NCI-H524 treated with DMSO at 0.1 percent for 48 hours (cell line): ENCODE measurements at regions not wholly inside any gene's neighbourhood (a gene's known extent, or its start where the extent isn't known, plus 50 kb on each side); places are given as distances from the start of the nearest gene placed in this dataset.
"Not testable (repeated sequence)": the region's sequence is repeated elsewhere in the genome, so short reads cannot be mapped to it uniquely, and the experiment has no call there.

Experiments used
- DNase-seq: peaks from one replicate; lab custom pipeline; 2025; lab: John Stamatoyannopoulos, UW

DNA sequence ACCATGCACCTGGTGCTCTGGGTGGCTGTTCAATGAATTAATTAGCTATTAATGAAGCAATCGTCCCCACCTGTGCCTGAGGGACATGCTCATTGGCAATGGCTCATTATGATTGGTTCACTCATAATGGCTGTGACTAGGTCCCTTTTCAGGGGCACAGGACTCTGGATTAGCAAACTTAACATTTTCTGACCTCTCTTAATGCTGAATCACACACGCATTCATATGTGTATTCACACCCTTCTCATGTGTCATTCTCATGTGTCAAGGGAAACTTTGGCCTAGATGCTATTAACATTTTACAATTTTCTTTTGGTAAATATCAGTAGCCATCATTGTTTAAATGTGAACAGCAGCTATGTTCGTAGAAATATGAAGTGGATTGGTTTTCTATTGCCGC, 98.9 kb upstream of the PMAIP1 start:
- no peak for DNase-seq

DNA sequence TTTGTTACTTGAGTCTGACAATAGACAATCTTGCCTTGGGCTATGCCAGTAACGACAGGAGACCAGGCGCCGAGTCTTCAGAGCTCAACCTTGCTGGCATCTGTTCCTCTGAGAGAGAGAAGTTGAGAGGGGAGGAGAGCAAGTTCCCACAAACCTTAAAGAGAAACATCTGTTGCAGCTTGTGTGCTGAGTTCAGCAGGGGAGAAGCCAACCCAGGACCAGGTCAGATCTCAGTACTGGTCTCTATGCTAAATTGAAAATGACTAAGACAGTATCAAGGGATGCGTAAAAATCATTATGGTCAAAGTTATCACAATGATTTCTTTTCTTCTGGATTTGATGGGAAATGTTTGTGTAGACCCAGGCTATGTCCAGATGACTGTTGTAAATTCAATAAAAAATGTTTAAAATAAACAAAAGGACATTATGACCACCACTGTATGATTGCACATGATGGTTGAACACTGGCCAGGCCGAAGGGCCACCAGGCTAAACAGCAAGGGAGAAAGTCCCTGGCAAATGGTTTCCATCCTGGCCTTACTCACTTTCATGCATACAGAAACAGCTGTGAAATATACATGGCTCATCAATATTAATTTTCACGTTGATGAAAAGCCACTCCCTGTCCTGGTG, 100.3 kb upstream of the PMAIP1 start:
- no peak for DNase-seq

DNA sequence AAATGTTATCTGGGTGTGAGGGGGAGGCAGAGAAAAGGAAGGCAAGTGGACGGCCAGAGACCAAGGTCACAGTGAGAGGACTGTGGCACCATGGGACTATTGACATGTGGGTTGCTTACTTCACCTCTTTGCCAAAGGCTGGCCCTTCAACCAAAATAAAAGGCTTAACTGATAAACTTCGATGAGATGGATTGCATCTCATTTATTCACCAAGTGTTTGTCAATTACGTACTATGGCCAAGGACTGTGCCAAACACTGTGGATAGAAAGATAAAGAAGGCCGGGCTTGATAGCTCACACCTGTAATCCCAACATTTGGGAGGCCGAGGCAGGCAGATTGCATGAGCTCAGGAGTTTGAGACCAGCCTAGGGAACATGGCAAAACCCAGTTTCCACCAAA, 98.7 kb upstream of the CCBE1 start:
- DNase-seq = no peak

DNA sequence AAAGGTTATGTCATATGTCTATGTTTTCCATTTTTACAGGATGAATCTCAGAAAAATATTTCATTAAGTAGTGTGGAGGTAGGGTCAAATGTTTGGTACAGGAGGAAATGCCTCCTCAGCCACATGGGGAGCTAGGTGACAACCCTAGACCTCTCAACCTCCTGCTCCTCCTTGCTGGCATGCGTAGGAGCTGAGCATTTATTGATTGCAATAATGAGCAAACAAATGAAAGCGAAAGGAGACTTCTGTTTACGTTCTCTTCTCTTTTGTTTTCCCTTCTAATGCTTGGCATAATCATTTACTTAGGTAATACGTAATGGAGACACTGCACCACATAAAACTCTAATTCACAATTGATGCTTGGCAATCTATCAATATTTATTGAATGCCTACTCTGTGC, 95.1 kb upstream of the CCBE1 start:
- no peak for DNase-seq

DNA sequence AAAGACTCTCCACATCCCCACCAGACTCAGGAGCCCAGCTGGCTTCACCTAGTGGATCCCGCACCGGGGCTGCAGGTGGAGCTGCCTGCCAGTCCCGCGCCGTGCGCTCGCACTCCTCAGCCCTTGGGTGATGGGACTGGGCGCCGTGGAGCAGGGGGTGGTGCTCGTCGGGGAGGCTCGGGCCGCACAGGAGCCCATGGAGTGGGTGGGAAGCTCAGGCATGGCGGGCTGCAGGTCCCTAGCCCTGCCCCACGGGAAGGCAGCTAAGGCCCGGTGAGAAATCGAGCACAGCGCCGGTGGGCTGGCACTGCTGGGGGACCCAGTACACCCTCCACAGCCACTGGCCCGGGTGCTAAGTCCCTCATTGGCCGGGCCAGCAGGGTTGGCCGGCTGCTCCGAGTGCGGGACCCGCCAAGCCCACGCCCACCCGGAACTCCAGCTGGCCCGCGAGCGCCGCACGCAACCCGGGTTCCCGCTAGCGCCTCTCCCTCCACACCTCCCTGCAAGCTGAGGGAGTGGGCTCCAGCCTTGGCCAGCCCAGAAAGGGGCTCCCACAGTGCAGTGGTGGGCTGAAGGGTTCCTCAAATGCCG, 93.2 kb upstream of the CCBE1 start:
- DNase-seq = not testable (repeated sequence)

DNA sequence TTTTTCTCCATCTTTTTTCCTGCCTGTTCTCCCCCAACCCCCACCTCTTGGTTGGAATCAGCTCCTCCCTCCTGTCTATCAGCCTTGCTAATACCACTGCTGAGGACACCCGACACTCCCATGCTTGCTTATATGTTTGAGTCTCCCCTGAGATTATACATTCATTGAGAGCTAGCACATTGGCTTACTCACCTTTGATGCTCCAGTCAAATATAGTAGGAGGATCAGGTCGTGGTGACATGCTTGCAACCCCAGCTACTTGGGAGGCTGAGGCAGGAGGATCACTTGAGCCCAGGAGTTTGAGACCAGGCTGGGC, 91.5 kb upstream of the CCBE1 start:
- DNase-seq = no peak

DNA sequence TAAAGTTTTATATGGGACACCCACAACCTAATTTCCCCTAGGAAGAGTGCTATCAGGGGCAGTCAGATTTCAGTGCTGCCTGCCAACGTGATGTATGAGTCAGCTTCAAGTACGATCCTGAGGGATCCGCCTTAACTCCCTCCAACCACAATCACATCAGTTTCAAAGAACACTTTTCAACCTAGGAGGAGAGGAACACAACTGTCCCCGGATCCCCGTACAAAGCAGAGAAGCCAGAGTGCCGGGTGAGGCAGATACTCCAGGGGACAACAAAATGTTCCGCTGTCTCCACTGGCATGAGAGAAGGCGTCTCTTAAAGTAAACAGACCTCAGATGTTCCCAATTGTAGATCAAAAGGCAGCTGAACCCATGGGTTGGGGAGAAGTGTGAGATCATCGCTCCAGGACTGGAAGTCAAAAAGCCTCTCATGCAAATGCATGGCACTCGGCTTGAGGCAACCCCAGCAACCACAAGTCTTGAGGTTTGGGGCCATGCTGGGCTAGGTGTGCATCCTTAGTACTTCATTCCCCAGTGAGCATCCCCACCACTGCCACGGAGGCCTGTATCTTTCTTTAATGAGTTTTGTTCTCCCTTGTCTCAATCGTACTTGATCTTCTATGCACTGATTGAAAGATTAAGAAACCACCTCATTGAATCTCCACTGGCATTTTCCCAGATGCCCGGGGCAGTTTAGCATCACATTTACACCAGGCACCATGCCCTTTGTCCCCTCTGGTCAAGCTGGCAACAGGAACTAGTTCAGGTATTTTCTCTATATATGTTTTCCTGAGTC, 91.0 kb upstream of the CCBE1 start:
- DNase-seq = no peak

DNA sequence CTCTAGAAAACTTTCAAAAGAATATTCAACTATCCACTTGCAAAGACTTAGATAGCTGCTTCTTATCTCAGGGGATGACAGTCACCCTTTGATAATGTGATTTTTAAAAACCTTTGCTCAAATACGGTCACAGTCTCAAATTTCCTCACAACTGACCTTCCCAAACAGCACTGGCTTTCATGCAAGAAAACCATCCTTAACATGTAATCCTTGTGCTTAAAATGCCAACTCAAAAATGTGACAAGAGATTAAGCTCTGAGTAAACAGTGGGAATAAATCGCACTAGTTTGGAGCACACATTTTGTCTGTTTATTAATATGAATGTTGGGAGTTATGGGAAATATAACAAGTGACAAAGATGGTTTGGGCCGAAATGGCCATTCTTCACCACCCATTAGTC, 87.5 kb upstream of the CCBE1 start:
- no peak for DNase-seq

DNA sequence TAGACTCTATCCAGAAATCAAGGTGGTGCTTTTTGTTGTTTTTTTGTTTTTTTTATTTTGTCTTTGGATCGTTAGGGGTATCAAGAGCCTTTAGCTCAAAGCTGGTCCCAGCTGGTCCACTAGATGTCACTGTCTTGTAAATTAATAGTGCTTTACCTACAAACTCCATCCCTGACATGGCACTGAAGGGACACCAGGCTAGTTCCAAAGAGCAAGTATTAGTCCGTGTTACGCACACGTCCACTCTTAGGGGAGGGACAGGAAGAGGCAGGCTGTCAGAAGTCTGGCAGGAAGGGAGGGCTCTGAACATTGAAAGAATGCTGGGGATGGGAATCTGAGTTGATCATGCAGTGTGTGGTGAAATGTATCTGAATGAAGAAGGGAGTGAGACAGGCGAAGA, 85.9 kb upstream of the CCBE1 start:
- no peak for DNase-seq

DNA sequence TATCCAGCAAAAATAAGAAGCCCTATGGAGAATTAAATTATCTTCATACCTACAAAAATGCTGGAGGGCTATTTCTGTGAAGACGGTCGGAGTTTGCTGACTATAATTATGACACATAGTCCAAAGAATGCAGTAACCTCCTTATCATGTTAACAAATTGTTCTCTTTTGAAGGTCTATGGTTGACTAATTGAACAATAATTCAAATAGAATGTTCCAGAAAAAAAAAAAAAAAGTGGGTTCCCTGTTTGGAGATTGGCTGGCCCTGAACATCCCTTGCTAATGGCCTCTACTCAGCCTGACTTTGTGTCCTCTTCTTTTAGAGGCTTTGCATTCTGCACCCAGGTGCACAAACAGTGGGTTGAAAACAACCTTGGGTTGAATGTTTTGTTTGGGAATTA, 82.8 kb upstream of the CCBE1 start:
- DNase-seq = no peak

DNA sequence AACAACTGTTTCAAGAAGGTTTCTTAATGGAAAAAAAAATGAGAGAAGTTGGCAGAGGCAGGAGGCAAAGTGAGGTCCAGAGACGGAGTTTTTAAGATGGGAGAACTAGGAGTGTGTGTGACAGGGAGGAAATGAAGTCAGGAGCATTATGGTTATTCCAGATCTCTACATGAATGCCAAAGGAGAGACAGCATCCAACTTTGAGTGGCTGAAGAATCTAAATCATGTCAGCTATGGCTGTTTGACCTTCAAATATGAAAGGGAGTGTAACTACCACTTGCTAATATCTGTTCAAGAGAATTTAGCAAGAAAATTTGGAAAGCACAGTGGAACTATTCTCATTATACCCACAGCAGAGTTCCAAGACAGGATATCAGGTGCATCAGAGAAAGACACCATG, 81.2 kb upstream of the CCBE1 start:
- DNase-seq = no peak

DNA sequence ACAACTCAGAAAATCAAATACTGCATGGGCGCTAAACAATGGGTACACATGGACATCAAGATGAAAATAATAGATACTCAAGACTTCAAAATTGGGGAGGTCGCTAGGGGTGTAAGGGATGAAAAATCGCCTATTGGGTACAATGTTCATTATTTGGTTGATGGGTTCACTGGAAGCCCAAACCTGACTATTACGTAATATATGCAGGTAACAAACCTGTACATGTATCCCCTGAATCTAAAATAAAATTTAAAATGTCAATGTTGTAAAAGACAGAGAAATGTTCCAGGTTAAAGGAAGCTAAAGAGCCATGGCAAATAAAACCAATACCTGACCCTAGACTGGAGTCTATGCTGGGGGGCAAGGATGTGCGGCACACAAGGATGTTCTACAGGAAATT, 80.4 kb upstream of the CCBE1 start:
- DNase-seq = no peak

DNA sequence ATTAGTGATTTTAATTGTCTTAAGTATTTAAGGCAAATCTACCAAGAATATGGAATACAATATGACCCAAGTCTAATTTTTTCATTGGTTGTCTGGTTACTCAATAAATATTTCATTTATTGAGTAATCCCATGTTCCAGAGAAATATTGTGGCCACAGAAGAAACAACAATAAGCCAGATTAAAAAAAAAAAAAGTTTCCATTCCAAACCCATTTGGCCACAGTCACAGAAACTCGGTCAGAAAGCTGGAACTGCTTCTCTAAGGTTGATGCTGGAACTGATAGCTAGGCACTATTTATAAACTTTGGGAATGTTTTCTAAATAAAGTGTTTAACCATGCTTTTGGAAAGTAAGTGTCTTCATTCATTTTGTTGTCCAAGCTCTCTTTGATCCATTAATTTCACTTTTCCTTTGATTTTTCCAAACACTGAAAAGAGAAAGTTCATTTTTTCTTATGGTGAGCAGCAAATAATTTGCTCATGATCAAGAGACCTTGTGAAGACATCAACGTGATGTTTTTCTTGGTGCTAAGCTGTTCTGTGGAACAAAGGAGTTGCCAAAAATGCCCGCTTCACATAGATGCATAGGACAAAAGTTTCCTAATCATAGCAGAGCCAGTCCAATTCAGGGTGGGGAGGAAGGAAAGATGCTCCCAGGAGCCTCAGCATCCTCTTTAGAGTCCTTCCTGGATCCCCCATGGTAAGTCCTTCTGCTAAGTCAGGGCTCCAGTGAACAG, 72.1 kb upstream of the CCBE1 start:
- no peak for DNase-seq

DNA sequence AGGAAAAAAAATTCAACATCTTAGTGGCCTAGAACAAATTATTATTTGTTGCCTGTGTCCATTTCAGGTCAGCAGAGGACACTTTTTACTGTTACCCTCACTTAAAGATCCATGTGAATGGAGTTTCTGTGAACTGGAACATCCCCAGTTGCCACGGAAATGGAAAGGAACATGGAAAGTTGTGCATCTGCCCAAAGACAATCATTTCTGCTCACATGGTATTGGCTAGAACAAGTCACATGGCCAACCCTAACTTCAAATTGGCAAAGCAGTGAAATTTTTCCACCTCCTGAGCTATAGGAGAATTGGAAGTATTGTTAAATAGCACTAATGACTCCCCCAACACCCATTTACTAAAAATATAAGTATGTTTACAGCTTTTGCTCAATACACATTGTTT, 71.2 kb upstream of the CCBE1 start:
- no peak for DNase-seq

DNA sequence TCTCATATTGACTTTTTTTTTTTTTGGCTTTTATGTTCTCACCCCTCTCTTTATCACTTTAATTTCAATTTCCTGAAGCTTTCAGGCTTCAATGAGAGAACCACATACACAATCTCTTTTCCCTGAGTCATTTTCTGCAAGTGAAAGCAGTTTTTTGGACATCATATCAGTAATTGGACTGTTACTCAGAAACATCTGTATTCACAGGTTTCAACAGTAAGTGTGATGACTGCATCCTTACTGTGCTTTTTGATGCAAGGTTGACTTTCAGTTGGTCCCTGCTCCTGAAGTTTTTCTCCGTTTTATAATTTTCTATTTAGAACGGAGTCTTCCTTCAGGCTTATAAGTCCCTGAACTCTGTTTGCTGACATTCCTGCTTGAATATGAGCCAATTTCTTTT, 70.5 kb upstream of the CCBE1 start:
- no peak for DNase-seq

DNA sequence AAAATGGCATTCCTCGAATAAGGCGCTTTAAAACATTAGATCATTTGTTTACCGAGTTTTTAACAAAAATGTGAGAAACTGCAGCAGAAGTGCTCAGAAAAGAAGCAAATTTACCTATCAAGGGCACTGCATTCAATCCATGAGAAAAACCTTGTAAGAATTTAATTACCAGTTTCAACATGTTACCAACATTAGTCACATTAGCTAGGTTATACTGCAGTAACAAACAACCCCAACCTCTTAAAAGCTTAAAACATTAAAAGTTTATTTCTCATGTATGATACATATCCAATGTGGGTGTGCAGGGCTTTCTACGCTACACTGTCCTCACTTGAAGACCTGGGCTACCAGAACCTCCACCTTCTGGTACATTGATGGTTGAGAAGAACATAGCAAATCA, 68.1 kb upstream of the CCBE1 start:
- no peak for DNase-seq

DNA sequence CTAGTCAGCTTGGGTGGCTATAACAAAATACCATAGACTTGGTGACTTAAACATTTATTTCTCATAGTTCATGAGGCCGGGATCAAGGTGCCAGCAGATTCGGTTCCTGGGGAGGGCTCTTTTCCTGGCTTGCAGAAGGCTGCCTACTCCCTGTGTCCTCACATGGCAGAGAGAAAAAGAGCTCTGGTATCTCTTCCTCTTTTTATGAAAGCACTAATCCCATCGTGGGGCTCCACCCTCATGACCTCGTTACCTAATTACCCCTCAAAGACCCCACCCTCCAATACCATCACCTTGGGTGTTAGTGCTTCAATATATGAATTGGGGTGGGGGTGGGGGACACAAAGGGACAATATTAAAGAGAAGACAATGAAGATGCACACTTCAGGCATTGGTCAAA, 67.1 kb upstream of the CCBE1 start:
- DNase-seq = no peak

DNA sequence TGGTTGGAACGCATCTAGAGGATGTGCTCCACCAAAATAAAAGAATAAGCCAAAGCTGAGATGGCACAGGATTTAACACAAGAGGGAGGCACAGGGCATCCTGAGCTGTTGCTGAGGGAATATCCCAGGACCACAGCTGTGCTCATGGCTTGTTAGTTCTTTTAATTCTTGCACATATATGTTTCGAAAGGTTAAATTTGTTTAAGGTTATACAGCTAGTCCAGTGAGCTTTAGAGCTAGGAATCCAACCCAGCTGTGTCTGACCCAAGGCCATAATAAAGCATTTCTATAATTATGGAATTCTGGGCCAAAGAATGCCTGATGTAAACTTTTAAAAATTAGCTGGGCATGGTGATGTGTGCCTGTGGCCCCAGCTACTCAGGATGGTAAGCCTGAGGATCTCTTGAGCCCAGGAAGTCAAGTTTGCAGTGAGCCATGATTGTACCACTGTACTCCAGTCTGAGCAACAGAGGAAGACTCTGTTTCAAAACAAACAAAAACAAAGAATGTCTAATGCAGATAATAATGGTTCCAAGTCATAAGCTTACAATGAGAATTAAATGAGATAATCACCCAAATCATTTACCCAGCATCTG, 66.4 kb upstream of the CCBE1 start:
- DNase-seq = no peak

DNA sequence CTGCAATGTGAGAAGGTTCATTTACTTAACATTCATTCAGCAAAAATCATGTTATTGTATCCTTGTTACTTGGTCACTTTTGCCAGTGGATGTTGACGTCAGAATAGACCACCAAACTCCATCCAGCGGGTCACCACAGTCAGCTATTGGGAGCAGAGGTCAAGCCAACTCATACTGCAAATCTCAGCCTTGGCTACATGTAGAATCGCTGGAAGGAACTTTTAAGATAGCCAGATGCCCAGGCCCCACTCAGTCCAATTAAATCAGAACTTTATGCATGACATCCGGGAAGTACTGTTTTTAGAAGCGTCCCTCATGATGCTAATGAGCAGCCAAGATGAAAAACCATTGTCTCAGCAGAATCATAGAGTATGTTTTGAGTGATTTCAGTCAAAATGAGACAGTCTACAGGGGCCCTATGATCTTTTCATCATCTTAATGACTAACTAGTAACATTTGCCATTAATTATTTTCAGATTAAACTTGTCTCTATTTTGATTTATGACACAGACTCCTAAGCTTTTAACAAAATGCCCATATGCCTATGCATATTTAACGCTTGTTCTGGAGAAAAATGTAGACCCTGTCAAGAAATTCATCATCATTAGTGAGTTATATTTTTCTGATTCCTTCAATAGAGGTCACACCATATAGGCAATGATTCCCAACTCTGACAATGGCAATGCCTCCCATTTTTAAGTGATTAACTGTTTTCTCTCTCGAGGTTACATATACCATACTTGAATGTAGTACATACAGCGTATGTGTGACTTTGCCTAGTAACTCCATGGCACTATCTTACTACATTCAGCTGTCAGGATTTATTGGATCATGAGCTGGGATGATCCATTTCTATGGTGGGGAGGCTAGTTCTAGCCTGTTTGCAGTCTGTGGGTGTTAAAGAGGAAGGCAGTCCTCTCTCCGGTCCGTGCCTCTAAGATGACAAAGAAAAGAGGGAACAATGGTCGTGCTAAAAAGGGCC, 63.7 kb upstream of the CCBE1 start:
- DNase-seq = no peak

DNA sequence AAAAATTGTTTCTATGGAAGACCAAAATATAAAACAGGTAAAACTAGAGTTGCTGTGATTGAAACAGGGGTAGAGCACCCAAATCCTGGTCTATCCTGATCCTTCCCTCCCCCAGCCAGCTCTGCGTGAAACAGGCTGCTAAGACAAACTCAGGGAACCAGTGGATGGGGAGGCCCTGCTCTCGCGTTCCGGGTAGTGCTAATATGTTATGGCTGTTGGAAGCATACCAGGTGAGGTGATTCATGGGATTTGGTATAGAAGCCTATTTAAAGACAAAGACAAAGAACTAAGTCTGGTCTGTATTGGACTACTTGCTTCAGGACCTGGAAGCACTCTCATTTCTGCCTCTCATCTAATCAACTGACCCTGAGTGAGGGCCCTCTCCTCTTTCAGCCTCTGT, 63.0 kb upstream of the CCBE1 start:
- no peak for DNase-seq

DNA sequence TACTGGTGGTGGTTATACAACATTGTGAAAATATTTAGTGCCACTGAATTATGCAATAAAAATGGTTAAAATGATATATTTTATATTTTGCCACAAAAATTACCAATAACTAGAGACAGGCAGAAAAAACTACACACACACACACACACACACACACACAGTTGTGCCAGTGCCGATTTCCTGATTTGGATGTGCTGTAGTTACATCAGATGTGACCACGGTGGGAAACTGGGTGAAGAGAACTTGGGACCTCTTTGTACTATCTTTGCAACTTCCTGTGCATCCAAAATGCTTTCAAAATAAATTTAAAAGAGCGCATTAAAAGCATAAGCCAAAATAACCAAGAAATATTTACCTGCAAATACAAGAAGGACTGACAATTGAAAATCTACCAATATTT, 61.6 kb upstream of the CCBE1 start:
- DNase-seq = no peak

DNA sequence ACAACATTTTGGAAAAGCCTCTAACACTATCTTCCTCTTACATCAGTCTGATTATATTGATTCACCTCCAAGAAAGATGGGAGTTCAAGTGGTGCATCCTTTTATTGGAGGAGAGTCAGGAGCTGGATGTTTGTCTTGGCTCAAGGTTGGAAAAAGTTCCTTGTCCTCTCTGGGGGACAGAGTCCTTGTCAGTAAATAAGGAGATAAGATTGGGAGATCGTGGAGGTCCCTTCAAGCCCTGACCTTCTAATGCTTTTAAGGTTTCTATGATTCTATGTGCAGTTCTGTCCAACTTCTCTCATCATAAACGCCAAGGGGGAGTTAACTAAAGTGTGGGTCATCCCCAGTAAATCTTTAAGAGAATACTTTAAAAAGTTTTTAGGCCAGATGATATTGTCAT, 60.9 kb upstream of the CCBE1 start:
- DNase-seq = no peak
